ENCODE measurements at regions not wholly inside any gene's neighbourhood (a gene's known extent, or its start where the extent isn't known, plus 50 kb on each side); places are given as distances from the start of the nearest gene placed in this dataset.

- TF ChIP-seq CTCF (IDR thresholded peaks at IDR 0.05) (no peak), EZH2 (IDR thresholded peaks at IDR 0.05; ENCODE audit: borderline replicate concordance, insufficient read depth, low read depth, low read length, poor library complexity, severe bottlenecking) (no peak)
These were observed 937.7 kb downstream of the SORCS1 start for GRCh38 chr10:106226828-106227227.

All from B cell (primary cell).